ENCODE measurements at regions not wholly inside any gene's neighbourhood (a gene's known extent, or its start where the extent isn't known, plus 50 kb on each side); places are given as distances from the start of the nearest gene placed in this dataset.
"Not testable (repeated sequence)": the region's sequence is repeated elsewhere in the genome, so short reads cannot be mapped to it uniquely, and the experiment has no call there.

DNA sequence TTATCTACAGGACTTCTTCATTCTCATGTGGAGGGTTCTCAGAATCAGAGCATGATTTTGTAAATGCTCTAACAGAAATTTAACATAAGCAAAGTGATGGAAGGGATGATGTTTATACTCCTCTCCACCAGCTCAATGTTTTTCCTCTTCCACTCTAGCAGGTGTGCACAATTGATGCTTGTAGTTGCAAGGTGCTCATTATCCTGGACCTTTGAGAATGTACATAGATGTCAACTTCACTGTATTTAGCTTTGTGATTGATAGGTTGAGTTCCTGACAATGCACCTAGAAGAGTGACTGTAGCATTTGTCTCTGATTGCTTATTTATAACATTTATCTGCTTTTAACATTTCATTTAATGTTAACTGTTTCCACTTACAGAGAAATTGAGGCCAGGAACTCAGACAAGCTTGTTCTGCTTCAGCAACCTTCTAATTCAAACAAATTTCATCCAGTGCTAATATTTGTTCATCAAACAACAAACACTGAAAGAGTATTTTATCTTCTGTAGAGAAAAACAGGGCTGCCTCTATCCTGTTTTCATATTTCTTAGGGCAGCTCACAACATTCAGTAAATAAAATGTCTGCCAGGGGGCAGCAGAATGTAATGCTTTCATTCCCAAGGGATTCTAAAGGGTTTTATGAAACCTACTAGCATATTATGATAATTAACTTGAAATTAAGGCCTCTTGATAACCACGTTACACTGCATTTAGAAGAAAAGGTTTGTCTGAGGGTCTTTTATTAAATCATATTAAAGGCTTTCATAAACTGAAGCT lies 127.9 kb upstream of the NOL4 start:
- DNase-seq = peak; percentile 14

DNA sequence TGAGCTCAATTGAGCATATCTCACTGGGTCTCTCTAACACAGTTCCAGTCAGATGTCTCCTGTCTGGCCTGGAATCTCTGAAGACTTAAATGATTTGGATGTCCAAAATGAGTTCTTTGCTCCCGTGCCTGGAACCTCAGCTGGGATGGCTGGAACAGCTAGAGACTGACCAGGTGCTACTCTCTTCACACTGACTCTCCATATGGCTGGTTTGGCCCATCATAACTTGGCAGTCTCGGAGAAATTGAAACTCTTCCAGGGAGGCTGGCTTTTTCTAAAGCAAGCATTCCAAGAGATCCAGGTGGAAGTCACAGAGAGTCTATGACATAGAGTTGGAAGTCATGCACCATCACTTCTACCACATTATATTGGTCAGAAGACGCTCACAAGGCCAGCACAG lies 129.6 kb upstream of the NOL4 start:
- DNase-seq = no peak

DNA sequence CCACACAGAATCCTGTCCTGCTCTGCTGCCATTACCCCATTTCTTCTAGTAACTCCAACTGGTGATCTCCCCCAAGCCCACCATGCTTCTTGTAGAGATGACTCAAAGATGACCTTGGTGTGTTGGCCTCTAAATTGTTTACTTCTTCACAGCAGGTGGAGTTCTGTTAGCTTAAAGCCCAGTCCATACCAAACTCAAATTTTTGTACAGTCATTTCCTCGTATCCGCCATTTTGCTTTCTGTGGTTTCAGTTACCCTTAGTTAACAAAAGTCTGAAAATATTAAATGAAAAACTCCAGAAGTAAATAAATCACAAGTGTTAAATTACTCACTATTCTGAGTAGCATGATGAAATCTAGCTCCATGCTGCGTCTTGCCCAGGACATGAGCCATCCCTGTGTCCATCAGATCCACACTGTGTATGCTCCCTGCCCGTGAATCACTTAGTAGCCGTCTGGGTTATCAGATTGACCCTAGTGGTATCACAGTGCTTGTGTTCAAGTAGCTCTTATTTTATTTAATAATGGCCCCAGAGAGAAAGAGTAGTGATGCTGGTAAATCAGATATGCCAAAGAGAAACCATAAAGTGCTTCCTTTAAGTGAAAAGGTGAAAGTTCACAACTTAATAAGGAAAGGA lies 133.3 kb upstream of the NOL4 start:
- DNase-seq = no peak

DNA sequence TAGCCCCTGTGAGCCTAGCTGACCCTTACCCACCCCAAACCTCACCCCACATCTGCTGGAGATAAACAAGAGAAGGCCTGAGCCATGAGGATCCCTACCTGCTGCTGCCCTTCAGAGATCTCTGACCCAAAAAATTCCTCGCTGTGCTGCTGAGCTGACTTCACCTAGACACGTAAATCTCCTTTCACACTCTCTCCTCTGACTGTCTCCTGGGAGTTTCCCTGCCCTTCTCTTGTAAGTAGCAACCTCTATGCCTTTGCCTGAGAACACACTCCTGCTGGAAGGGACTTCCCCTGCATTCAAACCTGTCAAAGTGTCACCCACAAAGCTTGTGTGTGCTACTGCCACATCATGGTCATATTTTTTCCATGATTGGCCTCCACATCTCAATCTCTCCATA lies 134.2 kb upstream of the NOL4 start:
- DNase-seq = no peak

DNA sequence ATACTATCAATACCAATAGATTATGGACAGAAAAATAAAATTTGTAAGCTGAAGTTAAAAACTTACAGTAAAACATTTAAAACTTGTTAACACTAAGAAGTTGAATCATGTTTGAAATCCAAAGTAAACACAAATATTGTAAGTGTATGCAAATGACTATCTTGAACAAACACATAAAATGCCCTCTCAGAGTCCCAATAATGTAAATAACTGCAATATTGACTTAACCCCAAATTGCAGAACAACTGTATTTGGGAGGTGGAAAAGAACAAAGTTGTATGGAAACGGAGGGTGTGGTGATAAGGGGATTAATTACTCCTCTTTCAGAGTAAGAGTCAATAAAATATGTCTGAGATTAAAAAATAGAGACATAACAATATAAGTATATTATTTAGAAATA lies 140.0 kb upstream of the NOL4 start:
- DNase-seq = no peak

DNA sequence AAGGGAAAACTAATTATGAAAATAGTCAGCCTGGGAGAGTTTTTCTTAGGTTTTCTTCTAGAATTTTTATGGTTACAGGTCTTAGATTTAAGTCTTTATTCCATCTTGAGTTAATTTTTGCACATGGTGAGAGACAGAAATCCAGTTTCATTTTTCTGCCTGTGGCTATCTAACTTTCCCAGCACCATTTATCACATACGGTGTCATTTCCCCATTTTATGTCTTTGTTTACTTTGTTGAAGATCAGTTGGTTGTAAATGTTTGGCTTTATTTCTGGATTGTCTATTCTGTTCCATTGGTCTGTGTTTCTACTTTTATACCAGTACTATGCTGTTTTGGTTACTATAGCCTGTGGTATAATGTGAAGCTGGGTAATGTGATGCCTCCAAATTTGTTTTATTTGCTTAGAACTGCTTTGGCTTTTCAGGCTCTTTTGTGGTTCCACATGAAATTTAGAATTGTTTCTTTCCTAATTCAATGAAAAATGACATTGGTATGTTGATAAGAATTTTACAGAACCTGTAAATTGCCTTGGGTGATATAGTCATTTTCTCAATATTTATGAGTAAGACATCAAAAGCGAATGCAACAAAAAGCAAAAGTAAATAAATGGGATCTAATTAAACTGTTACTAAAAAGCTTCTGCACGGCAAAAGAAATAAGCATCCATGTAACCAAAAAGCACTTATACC lies 146.1 kb upstream of the NOL4 start:
- no peak for DNase-seq

DNA sequence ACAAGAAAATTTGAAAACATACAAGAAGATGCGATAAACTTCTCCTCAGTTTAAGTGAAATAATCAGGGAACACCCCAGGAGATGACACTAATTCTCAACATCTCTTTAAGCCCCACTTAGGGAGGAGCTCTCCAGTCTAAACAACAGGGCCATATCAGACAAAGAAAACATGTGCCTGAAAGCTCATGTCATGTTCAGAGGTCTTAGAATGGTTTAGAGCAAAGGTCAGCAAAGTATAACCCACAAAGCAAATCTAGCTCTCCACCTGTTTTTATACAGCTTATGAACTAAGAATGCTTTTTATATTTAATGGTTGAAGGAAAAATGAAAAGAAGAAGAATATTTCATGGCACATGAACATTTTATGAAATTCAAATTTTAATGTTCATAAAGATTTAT lies 155.6 kb upstream of the NOL4 start:
- no peak for DNase-seq

DNA sequence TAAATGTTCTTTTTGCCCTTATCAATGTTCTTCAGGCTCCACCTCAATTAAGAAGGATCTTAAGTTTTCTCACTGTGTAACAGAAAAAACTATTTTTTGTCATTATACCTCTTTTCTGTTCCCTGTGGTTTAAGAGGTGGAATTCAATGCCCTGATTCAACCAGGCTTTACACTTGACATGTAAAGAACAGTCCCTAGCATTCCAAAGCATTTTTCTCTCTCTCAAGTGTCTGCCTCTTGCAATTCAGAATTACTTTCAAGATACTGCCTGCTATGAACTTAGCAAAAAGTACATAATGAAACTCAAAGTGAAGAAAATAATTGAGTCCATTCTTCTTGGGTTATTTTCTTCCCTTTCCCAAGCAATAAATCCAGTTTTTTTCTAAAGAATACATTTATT lies 160.6 kb upstream of the NOL4 start:
- DNase-seq = no peak

DNA sequence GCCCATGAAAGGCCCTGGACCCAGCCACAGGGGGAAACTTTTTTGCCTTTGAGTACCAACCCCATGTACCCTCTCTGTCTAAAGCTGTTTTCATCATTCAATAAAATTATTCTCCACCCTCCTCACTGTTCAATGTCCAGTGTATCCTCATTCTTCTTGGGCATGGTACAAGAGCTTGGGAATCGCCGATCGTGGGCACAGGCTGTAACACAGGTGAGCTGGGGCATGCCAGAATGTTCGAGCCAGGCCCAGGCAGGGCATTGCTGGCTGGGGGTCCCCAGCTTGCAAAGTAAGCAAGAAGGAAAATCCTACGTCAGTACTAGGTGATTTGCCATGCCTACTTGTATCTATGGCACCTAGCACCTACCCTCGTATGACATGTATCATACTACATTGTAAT lies 162.1 kb upstream of the NOL4 start:
- DNase-seq = no peak

DNA sequence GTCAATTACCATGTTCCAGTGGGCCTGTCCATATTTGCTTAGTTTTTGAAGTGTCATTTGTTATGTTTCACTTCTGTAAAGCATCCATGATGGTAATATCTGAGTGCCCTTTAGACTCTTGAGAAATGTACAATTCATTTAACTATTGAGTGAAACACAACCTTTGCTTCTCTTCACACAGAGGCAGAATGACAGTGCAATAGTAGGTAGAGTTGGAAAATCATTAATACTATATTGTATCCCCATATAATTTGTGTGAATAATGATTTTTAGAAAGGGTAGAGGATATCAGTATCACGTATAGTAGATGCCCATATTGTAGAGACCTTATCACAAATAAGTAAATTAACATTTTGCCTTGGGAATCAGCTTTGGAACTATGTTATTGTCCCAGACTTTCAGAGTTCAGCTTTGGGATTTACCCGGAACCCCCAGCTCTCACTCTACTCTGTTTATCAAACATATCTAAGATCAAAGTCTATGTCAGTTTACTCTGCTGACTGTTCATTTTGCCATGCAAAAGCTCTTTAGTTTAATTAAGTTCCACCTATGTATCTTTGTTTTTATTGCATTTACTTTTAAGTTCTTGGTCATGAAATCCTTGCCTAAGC lies 172.7 kb upstream of the NOL4 start:
- no peak for DNase-seq

DNA sequence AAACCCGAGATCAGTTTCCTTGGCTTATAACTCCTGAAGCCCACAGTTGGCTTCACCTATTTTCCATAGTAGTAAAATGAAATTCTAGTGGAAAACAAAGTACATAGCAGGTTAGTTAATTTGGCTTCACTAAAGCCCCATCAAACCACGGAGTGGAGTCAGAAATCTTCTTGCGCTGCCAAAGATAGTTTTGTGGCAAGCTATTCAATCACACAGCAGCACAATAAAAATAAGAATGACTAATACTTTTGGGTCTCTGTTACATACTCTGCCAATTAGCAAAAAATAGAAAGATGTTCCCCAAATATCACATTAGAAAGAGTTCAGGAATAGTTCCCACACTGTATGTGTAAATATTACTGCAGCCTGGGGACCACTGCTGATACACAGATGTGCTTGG lies 175.2 kb upstream of the NOL4 start:
- no peak for DNase-seq

DNA sequence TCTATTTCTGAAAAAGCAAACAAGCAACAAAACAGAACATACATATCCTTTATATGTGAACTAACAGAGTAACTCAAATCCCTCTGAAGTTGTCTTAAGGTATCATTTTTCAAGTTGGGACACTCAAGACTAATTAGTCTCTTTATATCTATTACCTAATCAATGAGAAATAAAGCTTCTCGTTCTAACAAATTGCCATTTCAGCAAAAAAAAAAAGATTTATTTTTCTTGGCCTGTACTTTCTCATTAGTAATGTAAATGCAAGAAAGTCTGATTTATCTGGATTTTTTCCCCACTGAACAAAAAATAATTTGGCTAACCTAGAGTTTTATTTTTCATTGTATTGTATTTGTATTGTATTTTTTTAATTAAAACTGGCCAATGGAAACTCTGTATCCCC lies 176.1 kb upstream of the NOL4 start:
- no peak for DNase-seq

DNA sequence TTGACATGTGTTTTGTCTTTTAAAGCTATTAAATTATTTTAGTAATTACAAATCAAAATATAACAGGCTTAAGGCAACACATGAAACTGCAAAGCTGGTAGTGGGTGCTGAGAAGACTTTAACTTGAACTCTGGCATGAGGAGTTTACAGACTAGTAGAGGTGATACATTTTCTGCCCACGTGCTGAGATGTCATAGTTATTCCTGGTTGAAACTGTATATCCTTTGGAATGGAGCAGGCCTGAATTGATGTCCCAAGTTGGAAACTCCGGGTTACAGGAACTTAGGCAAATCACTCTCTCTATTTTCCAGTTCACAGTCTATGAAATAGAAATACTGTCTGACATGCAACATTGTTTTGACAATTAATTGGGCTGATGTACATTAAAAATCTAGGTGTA lies 177.1 kb upstream of the NOL4 start:
- DNase-seq = no peak

DNA sequence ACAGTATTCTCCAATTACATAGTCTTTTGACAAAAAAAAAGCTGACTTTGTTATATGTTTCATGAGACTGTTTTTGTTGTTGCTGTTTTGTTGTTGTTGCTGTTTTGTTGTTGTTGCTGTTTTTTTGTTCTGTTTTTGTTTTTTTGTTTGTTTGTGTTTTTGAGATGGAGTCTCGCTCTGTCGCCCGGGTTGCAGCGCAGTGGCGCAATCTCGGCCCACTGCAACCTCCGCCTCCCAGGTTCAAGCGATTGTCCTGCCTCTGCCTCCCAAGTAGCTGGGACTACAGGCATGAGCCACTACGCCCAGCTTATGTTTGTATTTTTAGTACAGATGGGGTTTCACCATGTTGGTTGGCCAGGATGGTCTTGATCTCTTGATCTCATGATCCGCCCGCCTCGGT lies 182.8 kb upstream of the NOL4 start:
- DNase-seq = not testable (repeated sequence)

DNA sequence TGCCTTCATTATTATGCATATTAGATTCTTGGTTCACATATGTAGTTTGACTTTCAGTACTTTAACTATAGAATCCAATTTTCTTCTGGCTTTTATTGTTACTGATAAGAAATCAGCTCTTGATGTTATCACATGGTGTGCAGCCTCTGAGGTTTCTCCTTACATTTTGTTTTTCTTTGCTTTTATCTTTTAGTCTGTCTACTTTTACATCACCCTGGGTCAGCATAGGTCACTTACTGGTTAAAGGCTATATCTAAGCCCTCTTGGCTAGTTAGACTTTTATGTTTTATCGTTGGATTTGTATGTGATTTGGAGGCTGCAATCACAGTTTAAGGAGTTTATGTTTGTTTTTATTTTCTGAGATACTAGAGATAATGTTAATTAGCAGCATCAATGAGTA lies 187.2 kb upstream of the NOL4 start:
- no peak for DNase-seq

DNA sequence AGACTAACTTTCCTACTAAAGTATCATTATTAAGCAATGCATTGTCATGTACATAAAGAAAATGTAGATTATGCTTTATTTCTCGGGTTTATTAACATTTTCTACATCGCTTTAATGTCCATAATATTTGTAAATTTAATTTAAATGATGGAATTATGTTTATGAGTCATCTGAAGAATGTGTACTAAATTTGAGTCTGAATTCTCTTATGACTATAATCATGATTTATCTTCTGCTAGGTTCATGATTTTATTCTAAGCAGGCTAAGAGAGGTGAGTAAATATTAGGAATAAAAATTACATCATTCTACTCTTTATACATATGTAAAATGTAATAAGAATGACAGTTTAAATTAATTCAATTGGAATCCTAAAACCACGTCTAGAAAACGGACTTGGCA lies 206.3 kb upstream of the NOL4 start:
- DNase-seq = no peak

DNA sequence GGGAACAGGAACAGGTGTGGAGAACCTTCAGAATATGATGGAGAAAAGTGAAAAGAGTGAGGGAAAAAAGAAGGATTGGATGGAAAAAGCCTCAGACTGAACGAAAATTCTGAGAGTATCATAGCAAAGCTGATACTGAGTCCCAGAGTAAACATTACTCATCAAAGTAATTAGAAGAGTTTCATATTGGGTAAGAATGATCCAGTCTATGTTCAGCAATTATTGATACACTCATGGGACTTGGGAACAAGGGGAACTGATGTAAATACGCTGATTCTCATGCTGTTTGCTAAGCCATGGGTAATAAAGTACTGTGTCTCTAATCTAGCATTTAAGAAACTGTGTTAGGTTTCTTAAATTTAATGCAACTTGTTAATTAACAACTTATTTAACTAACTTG lies 219.9 kb upstream of the NOL4 start:
- DNase-seq = no peak

DNA sequence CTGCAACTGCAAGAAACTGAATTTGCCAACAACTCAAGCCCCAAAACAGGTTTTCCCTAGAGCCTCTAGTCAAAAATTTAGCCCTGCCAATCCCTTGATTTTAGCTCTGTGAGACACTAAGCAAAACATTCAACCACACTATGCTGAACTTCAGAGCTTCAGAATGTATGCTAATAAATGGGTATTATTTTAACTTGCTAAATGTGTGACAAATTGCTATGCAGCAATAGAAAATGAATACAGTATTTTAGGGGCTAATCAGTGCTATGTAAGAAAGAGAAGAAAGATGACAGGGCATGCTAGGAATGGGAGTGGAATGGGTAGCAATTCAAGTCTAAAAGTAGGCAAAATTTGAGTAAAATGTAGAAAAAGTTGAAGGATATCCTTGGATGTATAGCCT lies 223.9 kb upstream of the NOL4 start:
- no peak for DNase-seq

DNA sequence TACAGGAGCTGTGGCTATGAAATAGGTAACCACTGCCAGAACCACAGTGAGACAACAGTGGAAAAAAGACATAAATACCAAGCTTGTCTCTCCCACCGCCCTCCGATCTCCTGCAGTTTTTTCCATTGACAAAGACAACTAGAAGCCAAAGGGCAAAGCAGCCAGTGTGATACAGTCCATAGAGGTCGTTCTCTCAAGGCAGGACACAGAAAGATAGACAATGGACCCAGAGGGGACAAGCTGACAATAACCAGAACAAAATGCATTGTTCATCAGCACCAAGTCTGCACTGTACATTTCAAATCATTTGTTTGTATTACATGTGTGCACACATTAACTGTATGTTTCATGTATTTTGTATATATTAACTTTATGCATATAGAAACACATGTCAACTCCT lies 233.0 kb upstream of the NOL4 start:
- no peak for DNase-seq

DNA sequence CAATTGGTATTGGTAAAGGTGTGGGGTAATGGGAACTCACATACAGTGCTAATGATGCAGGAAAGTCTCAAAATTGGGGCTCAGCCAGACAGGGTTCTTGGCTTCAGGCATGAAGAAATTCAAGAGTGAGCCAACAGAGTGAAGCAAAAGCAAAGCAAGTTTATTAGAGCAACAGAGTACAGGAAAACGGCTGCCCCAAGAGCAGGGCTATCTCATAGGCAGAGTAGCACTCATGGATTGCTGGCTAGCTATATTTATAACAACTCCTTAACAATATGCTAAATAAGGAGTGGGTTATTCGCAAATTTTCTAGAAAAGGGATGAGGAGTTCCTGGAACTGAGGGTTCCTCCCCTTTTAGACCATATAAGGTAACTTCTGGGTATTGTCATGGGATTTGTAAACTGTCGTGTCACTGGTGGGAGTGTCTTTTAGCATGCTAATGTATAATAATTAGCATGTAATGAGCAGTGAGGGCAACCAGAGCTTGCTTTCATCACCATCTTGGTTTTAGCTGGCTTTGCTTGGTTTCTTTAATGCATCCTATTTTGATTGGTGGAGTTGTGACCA lies 233.8 kb upstream of the NOL4 start:
- no peak for DNase-seq

DNA sequence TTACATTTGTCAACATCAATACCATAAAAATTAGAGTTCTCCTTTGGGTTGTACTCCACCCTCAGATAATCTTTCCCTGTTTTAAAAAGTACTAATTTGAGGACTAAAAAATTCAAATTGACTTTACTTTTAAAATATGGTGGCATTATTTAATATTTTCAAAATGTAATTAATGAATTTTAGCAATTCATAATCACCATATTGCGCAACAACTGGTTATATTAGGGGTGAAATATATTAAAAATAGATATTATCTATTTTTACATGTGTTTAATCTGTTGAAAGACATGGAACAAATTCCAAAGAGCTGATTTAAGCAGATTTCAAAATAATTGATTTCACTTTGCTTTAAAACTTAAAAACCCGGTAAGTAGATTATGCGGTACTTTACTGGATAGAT lies 236.6 kb upstream of the NOL4 start:
- DNase-seq = no peak

DNA sequence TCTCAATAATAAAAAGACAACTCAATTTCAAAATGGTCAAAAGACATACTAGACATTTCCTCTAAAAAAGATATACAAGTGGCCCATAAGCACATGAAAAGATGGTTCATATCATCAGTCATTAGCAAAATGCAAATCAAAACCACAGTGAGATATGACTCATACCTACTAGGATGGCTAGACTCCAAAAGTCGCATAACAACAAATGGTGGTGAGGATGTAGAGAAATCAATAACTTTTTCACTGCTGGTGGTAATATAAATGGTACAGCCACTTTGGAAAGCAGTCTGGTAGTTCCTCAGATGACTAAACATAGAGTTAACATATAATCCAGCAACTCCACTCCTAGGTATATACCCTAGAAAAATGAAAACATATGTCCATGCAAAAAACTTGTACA lies 242.3 kb upstream of the NOL4 start:
- no peak for DNase-seq

DNA sequence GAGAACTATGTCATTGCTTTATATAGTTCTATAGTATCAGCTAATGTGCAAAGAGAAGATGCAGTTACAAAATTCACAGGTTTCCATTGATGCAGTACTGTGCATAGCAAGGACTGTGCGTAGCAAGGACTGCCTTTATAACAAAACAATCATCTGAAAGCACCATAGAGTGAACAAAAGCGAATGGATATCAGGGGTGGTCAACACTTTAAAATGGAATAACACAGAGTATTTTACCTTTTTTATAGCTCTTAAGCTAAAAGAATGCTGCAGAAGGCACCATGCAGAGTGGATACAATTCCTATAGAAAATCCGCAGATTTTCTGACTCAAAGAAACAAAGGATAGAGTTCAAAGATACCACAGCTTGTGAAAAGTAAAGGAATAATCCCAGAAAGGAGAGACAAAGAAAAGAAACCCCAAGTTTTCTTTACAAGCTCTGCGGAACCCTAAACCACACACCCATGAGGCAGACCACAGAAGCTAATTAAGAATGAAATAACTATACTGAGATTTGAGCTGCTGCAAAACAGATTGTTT lies 229.9 kb upstream of the DTNA start:
- DNase-seq = no peak
